Left ventricle myocardium inferior (tissue), 1 donor: ENCODE measurements at regions not wholly inside any gene's neighbourhood (a gene's known extent, or its start where the extent isn't known, plus 50 kb on each side); places are given as distances from the start of the nearest gene placed in this dataset.

Experiments
- DNase-seq: peaks from one replicate; pipeline ENCODE4 v3.0.0-alpha.2; 2020
- H3K27ac ChIP-seq: fragments of 200-600 bp; replicated peaks from 2 replicates; pipeline ENCODE4 v1.8.0; 2021
- H3K27me3 ChIP-seq: fragments of 200-600 bp; 2 replicates; pipeline ENCODE4 v1.8.0; 2021; ENCODE audit warnings: low read depth
- H3K36me3 ChIP-seq: fragments of 200-600 bp; 2 replicates; pipeline ENCODE4 v1.8.0; 2021
- H3K4me1 ChIP-seq: fragments of 200-600 bp; 2 replicates; pipeline ENCODE4 v1.8.0; 2021
- H3K4me3 ChIP-seq: fragments of 200-600 bp; 2 replicates; pipeline ENCODE4 v1.8.0; 2021; ENCODE audit warnings: mild to moderate bottlenecking, moderate library complexity
- H3K9me3 ChIP-seq: fragments of 200-600 bp; replicated peaks from 2 replicates; pipeline ENCODE4 v1.8.0; 2021
- CTCF ChIP-seq: fragments of 200-600 bp; IDR thresholded peaks from 2 replicates; pipeline ENCODE4 v1.8.0; 2021; ENCODE audit warnings: antibody characterized with exemption, mild to moderate bottlenecking, borderline replicate concordance
- intact Hi-C: fragments of 100-400 bp; cut with micrococcal nuclease; formaldehyde crosslinking; loops from one replicate; pipeline ENCODE4 v1.11.0; 2022
- donor health status: DM: no; HTN: yes; CAD: no; lungs with severe emphysema.

GRCh38 chr1:166721145-166721544 is 118.1 kb upstream of the POGK start:
- no peak for DNase-seq
- Histone ChIP-seq H3K27me3 (no peaks in the 10 kb centered on the region), H3K36me3 (no peaks in the 10 kb centered on the region), H3K27ac (no peak overlapping the region), H3K9me3 (peaks cover 24% of the 10 kb centered on the region), H3K4me1 (no peaks in the 10 kb centered on the region), H3K4me3 (no peak overlapping the region)
- intact Hi-C loops = no loop called here
- TF ChIP-seq CTCF = no peak

- H3K36me3 ChIP-seq = no peaks in the 10 kb centered on the region
- no peaks in the 10 kb centered on the region for H3K27me3 ChIP-seq
- H3K9me3 ChIP-seq = peaks cover 29% of the 10 kb centered on the region
- no peak for DNase-seq
- H3K4me1 ChIP-seq = no peaks in the 10 kb centered on the region
- TF ChIP-seq CTCF = no peak
- intact Hi-C loops = no loop called here
- no peak overlapping the region for H3K4me3 ChIP-seq
- no peak overlapping the region for H3K27ac ChIP-seq
Measured at GRCh38 chr1:166730299-166730888, 108.9 kb upstream of the POGK start.

GRCh38 chr1:166738140-166738539 is 101.1 kb upstream of the POGK start:
- no peaks in the 10 kb centered on the region for H3K27me3 ChIP-seq
- no peaks in the 10 kb centered on the region for H3K4me1 ChIP-seq

GRCh38 chr1:166738873-166739272 is 100.4 kb upstream of the POGK start:
- TF ChIP-seq CTCF = no peak
- H3K4me3 ChIP-seq = no peak overlapping the region
- peaks cover 14% of the 10 kb centered on the region for H3K9me3 ChIP-seq
- DNase-seq = no peak
- H3K4me1 ChIP-seq = no peaks in the 10 kb centered on the region
- no peaks in the 10 kb centered on the region for H3K36me3 ChIP-seq
- H3K27ac ChIP-seq = no peak overlapping the region
- intact Hi-C loops = no loop called here
- H3K27me3 ChIP-seq = no peaks in the 10 kb centered on the region

More at GRCh38 chr1:166738140-166738539, 101.1 kb upstream of the POGK start:
- no peaks in the 10 kb centered on the region for H3K36me3 ChIP-seq
- no peak for TF ChIP-seq CTCF
- no peak for DNase-seq
- intact Hi-C loops = no loop called here
- no peak overlapping the region for H3K4me3 ChIP-seq
- H3K9me3 ChIP-seq = peaks cover 14% of the 10 kb centered on the region
- H3K27ac ChIP-seq = no peak overlapping the region

- H3K27ac ChIP-seq = no peak overlapping the region
- no peak for TF ChIP-seq CTCF
- DNase-seq = no peak
- H3K4me3 ChIP-seq = no peak overlapping the region
- intact Hi-C loops = no loop called here
- H3K27me3 ChIP-seq = no peaks in the 10 kb centered on the region
- H3K4me1 ChIP-seq = no peaks in the 10 kb centered on the region
- H3K9me3 ChIP-seq = peaks cover 17% of the 10 kb centered on the region
- H3K36me3 ChIP-seq = no peaks in the 10 kb centered on the region
Measured at GRCh38 chr1:166740668-166741276, 98.5 kb upstream of the POGK start.
